ENCODE measurements at regions not wholly inside any gene's neighbourhood (a gene's known extent, or its start where the extent isn't known, plus 50 kb on each side); places are given as distances from the start of the nearest gene placed in this dataset.

- CTCF ChIA-PET: no interaction called here
These were observed 138.3 kb upstream of the ROBO1 start for GRCh38 chr3:79906106-79906505.

GRCh38 chr3:79902151-79902550 is 134.4 kb upstream of the ROBO1 start:
- ChIA-PET CTCF (no interaction called here), POLR2A (no interaction called here)
- no peak overlapping the region for H3K27ac Mint-ChIP-seq
- no peaks in the 10 kb centered on the region for H3K4me1 Mint-ChIP-seq
- H3K9me3 Mint-ChIP-seq: peaks cover under 1% of the 10 kb centered on the region
- H3K27me3 Mint-ChIP-seq: no peaks in the 10 kb centered on the region
- no peak overlapping the region for H3K4me3 Mint-ChIP-seq
- no peak for DNase-seq
- H3K36me3 Mint-ChIP-seq (ENCODE audit: low read depth): no peaks in the 10 kb centered on the region

More at GRCh38 chr3:79906106-79906505, 138.3 kb upstream of the ROBO1 start:
- no peaks in the 10 kb centered on the region for H3K9me3 Mint-ChIP-seq
- H3K27me3 Mint-ChIP-seq: no peaks in the 10 kb centered on the region
- H3K27ac Mint-ChIP-seq: no peak overlapping the region
- H3K4me1 Mint-ChIP-seq: no peaks in the 10 kb centered on the region
- DNase-seq: no peak
- POLR2A ChIA-PET: no interaction called here
- no peaks in the 10 kb centered on the region for H3K36me3 Mint-ChIP-seq (ENCODE audit: low read depth)
- no peak overlapping the region for H3K4me3 Mint-ChIP-seq

- POLR2A ChIA-PET: no interaction called here
- no peaks in the 10 kb centered on the region for H3K27me3 Mint-ChIP-seq
- no peak overlapping the region for H3K27ac Mint-ChIP-seq
- peaks cover 2% of the 10 kb centered on the region for H3K9me3 Mint-ChIP-seq
- CTCF ChIA-PET: no interaction called here
- H3K4me1 Mint-ChIP-seq: no peaks in the 10 kb centered on the region
- H3K36me3 Mint-ChIP-seq (ENCODE audit: low read depth): no peaks in the 10 kb centered on the region
- no peak overlapping the region for H3K4me3 Mint-ChIP-seq
- DNase-seq: no peak
These were observed 131.1 kb upstream of the ROBO1 start for GRCh38 chr3:79898907-79899306.

GRCh38 chr3:79896086-79896485 is 128.3 kb upstream of the ROBO1 start:
- ChIA-PET POLR2A (no interaction called here), CTCF (interaction anchor here (0.7 kb wide), 1 partner anchor 726 kb away, joined by 3 read pairs; no protein-coding TSS in a partner anchor)
- H3K4me3 Mint-ChIP-seq: no peak overlapping the region
- H3K4me1 Mint-ChIP-seq: no peaks in the 10 kb centered on the region
- DNase-seq: no peak
- no peak overlapping the region for H3K27ac Mint-ChIP-seq
- peaks cover 2% of the 10 kb centered on the region for H3K9me3 Mint-ChIP-seq
- H3K36me3 Mint-ChIP-seq (ENCODE audit: low read depth): no peaks in the 10 kb centered on the region
- H3K27me3 Mint-ChIP-seq: no peaks in the 10 kb centered on the region

GRCh38 chr3:79887213-79887612 is 119.4 kb upstream of the ROBO1 start:
- no peak overlapping the region for H3K4me3 Mint-ChIP-seq
- no peaks in the 10 kb centered on the region for H3K36me3 Mint-ChIP-seq (ENCODE audit: low read depth)
- no peaks in the 10 kb centered on the region for H3K4me1 Mint-ChIP-seq
- H3K27me3 Mint-ChIP-seq: no peaks in the 10 kb centered on the region
- H3K9me3 Mint-ChIP-seq: no peaks in the 10 kb centered on the region
- DNase-seq: no peak
- CTCF ChIA-PET: no interaction called here
- POLR2A ChIA-PET: no interaction called here
- H3K27ac Mint-ChIP-seq: no peak overlapping the region

GRCh38 chr3:79886204-79886603 is 118.4 kb upstream of the ROBO1 start:
- ChIA-PET CTCF (no interaction called here), POLR2A (no interaction called here)
- Mint-ChIP-seq H3K4me1 (no peaks in the 10 kb centered on the region), H3K27ac (no peak overlapping the region), H3K4me3 (no peak overlapping the region), H3K9me3 (no peaks in the 10 kb centered on the region), H3K27me3 (no peaks in the 10 kb centered on the region), H3K36me3 (ENCODE audit: low read depth) (no peaks in the 10 kb centered on the region)
- DNase-seq: no peak

GRCh38 chr3:79885407-79885806 is 117.6 kb upstream of the ROBO1 start:
- POLR2A ChIA-PET: no interaction called here
- CTCF ChIA-PET: no interaction called here
- Mint-ChIP-seq H3K27ac (no peak overlapping the region), H3K27me3 (no peaks in the 10 kb centered on the region), H3K4me3 (no peak overlapping the region), H3K4me1 (no peaks in the 10 kb centered on the region), H3K36me3 (ENCODE audit: low read depth) (no peaks in the 10 kb centered on the region), H3K9me3 (peaks cover 3% of the 10 kb centered on the region)
- no peak for DNase-seq

- no peaks in the 10 kb centered on the region for H3K4me1 Mint-ChIP-seq
- no peaks in the 10 kb centered on the region for H3K27me3 Mint-ChIP-seq
- H3K4me3 Mint-ChIP-seq: no peak overlapping the region
- no peaks in the 10 kb centered on the region for H3K36me3 Mint-ChIP-seq (ENCODE audit: low read depth)
- CTCF ChIA-PET: no interaction called here
- H3K27ac Mint-ChIP-seq: no peak overlapping the region
- H3K9me3 Mint-ChIP-seq: peaks cover 3% of the 10 kb centered on the region
- no peak for DNase-seq
- POLR2A ChIA-PET: no interaction called here
These were observed 116.6 kb upstream of the ROBO1 start for GRCh38 chr3:79884354-79884753.

GRCh38 chr3:79881431-79881830 is 113.6 kb upstream of the ROBO1 start:
- Mint-ChIP-seq H3K4me1 (no peaks in the 10 kb centered on the region), H3K27ac (no peak overlapping the region), H3K27me3 (no peaks in the 10 kb centered on the region), H3K9me3 (peaks cover 4% of the 10 kb centered on the region), H3K36me3 (ENCODE audit: low read depth) (no peaks in the 10 kb centered on the region), H3K4me3 (no peak overlapping the region)
- POLR2A ChIA-PET: no interaction called here
- DNase-seq: no peak
- CTCF ChIA-PET: no interaction called here

GRCh38 chr3:79878708-79879107 is 110.9 kb upstream of the ROBO1 start:
- CTCF ChIA-PET: no interaction called here
- no peaks in the 10 kb centered on the region for H3K4me1 Mint-ChIP-seq
- peaks cover 8% of the 10 kb centered on the region for H3K9me3 Mint-ChIP-seq
- H3K36me3 Mint-ChIP-seq (ENCODE audit: low read depth): no peaks in the 10 kb centered on the region
- H3K27ac Mint-ChIP-seq: no peak overlapping the region
- DNase-seq: no peak
- H3K4me3 Mint-ChIP-seq: no peak overlapping the region
- POLR2A ChIA-PET: no interaction called here
- H3K27me3 Mint-ChIP-seq: no peaks in the 10 kb centered on the region

GRCh38 chr3:79874646-79875045 is 106.8 kb upstream of the ROBO1 start:
- Mint-ChIP-seq H3K27ac (no peak overlapping the region), H3K4me1 (no peaks in the 10 kb centered on the region), H3K9me3 (peaks cover 9% of the 10 kb centered on the region), H3K4me3 (no peak overlapping the region), H3K36me3 (ENCODE audit: low read depth) (no peaks in the 10 kb centered on the region), H3K27me3 (no peaks in the 10 kb centered on the region)
- DNase-seq: no peak
- POLR2A ChIA-PET: no interaction called here
- CTCF ChIA-PET: no interaction called here

GRCh38 chr3:79872483-79872882 is 104.7 kb upstream of the ROBO1 start:
- Mint-ChIP-seq H3K36me3 (ENCODE audit: low read depth) (no peaks in the 10 kb centered on the region), H3K4me1 (no peaks in the 10 kb centered on the region), H3K27me3 (no peaks in the 10 kb centered on the region), H3K9me3 (peaks cover 11% of the 10 kb centered on the region), H3K27ac (no peak overlapping the region), H3K4me3 (no peak overlapping the region)
- no peak for DNase-seq
- POLR2A ChIA-PET: no interaction called here
- CTCF ChIA-PET: no interaction called here

GRCh38 chr3:79871656-79872055 is 103.9 kb upstream of the ROBO1 start:
- ChIA-PET CTCF (no interaction called here), POLR2A (no interaction called here)
- no peak for DNase-seq
- Mint-ChIP-seq H3K27me3 (no peaks in the 10 kb centered on the region), H3K27ac (no peak overlapping the region), H3K4me1 (no peaks in the 10 kb centered on the region), H3K4me3 (no peak overlapping the region), H3K36me3 (ENCODE audit: low read depth) (no peaks in the 10 kb centered on the region), H3K9me3 (peaks cover 11% of the 10 kb centered on the region)

- H3K36me3 Mint-ChIP-seq (ENCODE audit: low read depth): no peaks in the 10 kb centered on the region
These were observed 102.5 kb upstream of the ROBO1 start for GRCh38 chr3:79870313-79870620.

More at GRCh38 chr3:79870313-79870620, 102.5 kb upstream of the ROBO1 start:
- H3K27me3 Mint-ChIP-seq: no peaks in the 10 kb centered on the region
- POLR2A ChIA-PET: no interaction called here
- H3K4me1 Mint-ChIP-seq: no peaks in the 10 kb centered on the region
- peaks cover 8% of the 10 kb centered on the region for H3K9me3 Mint-ChIP-seq
- H3K4me3 Mint-ChIP-seq: no peak overlapping the region
- CTCF ChIA-PET: no interaction called here
- DNase-seq: no peak
- no peak overlapping the region for H3K27ac Mint-ChIP-seq

Measured in activated CD4-positive, alpha-beta T cell treated with anti-CD3 and anti-CD28 coated beads, Interleukin-2, amount 10 ng/mL, durations not matched to agents 7 days and 5 days (primary cell).